ENCODE measurements at regions not wholly inside any gene's neighbourhood (a gene's known extent, or its start where the extent isn't known, plus 50 kb on each side); places are given as distances from the start of the nearest gene placed in this dataset.

- CTCF ChIA-PET = no interaction called here
- no peaks in the 10 kb centered on the region for H3K36me3 ChIP-seq (ENCODE audit: control insufficient read depth in 4 of 4, insufficient read depth in 4 of 4, low read length in 3 of 4)
- no peaks in the 10 kb centered on the region for H3K4me1 ChIP-seq (ENCODE audit: control extremely low read depth in 1 of 4, control insufficient read depth in 4 of 4, insufficient read depth in 4 of 4, low read length in 3 of 4)
- DNase-seq = no peak
- no peaks in the 10 kb centered on the region for H3K27me3 ChIP-seq (replicated peaks in 2 of 5; ENCODE audit: control insufficient read depth in 4 of 5, insufficient read depth in 5 of 5, low read length in 4 of 5)
- no peak overlapping the region for H3K4me3 ChIP-seq (ENCODE audit: control insufficient read depth in 1 of 7, extremely low read depth in 1 of 7, insufficient read depth in 4 of 7, low read depth in 2 of 7, low read length in 6 of 7)
- WGBS (ENCODE audit: insufficient coverage) = no CpG with 5 or more reads among the region's 3 CpGs
- POLR2A ChIA-PET = interaction anchor here (0.6 kb wide), 1 partner anchor 223 kb away, joined by 3 read pairs; no protein-coding TSS in a partner anchor
- no peak overlapping the region for H3K27ac ChIP-seq (ENCODE audit: insufficient read depth in 1 of 2, low read depth in 1 of 2, low read length in 2 of 2, poor library complexity in 1 of 2, severe bottlenecking in 2 of 2)
- H3K9me3 ChIP-seq (ENCODE audit: control extremely low read depth in 1 of 5, control insufficient read depth in 4 of 5, insufficient read depth in 2 of 5, low read depth in 1 of 5, low read length in 4 of 5) = no peaks in the 10 kb centered on the region
Measured at GRCh38 chr6:65955034-65955433, 248.0 kb upstream of the EYS start.

DNA sequence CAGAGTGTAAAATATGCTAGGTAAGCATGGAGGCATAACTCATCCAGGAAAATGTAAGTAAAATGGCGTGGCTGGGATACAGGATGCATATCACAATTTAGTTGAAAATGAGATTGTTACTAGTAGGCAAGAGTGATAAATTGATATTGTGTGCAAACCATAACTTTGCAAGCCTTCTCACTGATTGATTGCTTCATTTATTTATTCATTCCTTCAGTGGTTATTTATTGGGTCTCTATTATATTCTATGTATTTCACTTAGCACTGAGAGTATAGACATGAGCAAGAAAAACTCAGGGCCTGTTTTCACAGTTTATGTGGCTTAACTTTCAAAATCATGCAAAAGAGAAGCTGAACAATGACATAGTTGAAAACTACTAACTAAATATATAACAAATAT, 241.0 kb upstream of the EYS start:
- ChIA-PET POLR2A (no interaction called here), CTCF (no interaction called here)
- H3K27me3 ChIP-seq (replicated peaks in 2 of 5; ENCODE audit: control insufficient read depth in 4 of 5, insufficient read depth in 5 of 5, low read length in 4 of 5) = no peaks in the 10 kb centered on the region
- H3K4me3 ChIP-seq (ENCODE audit: control insufficient read depth in 1 of 7, extremely low read depth in 1 of 7, insufficient read depth in 4 of 7, low read depth in 2 of 7, low read length in 6 of 7) = no peak overlapping the region
- H3K36me3 ChIP-seq (ENCODE audit: control insufficient read depth in 4 of 4, insufficient read depth in 4 of 4, low read length in 3 of 4) = no peaks in the 10 kb centered on the region
- WGBS (ENCODE audit: insufficient coverage) = 86% methylated on average over 1 of the region's 1 CpG
- no peaks in the 10 kb centered on the region for H3K4me1 ChIP-seq (ENCODE audit: control extremely low read depth in 1 of 4, control insufficient read depth in 4 of 4, insufficient read depth in 4 of 4, low read length in 3 of 4)
- no peak overlapping the region for H3K27ac ChIP-seq (ENCODE audit: insufficient read depth in 1 of 2, low read depth in 1 of 2, low read length in 2 of 2, poor library complexity in 1 of 2, severe bottlenecking in 2 of 2)
- no peak for DNase-seq
- H3K9me3 ChIP-seq (ENCODE audit: control extremely low read depth in 1 of 5, control insufficient read depth in 4 of 5, insufficient read depth in 2 of 5, low read depth in 1 of 5, low read length in 4 of 5) = no peaks in the 10 kb centered on the region

- H3K4me1 ChIP-seq (ENCODE audit: control extremely low read depth in 1 of 4, control insufficient read depth in 4 of 4, insufficient read depth in 4 of 4, low read length in 3 of 4) = no peaks in the 10 kb centered on the region
- H3K36me3 ChIP-seq (ENCODE audit: control insufficient read depth in 4 of 4, insufficient read depth in 4 of 4, low read length in 3 of 4) = no peaks in the 10 kb centered on the region
- 100% methylated on average over 3 of the region's 3 CpGs for WGBS (ENCODE audit: insufficient coverage)
- POLR2A ChIA-PET = no interaction called here
- DNase-seq = no peak
- no peaks in the 10 kb centered on the region for H3K9me3 ChIP-seq (ENCODE audit: control extremely low read depth in 1 of 5, control insufficient read depth in 4 of 5, insufficient read depth in 2 of 5, low read depth in 1 of 5, low read length in 4 of 5)
- no peak overlapping the region for H3K27ac ChIP-seq (ENCODE audit: insufficient read depth in 1 of 2, low read depth in 1 of 2, low read length in 2 of 2, poor library complexity in 1 of 2, severe bottlenecking in 2 of 2)
- CTCF ChIA-PET = no interaction called here
- no peak overlapping the region for H3K4me3 ChIP-seq (ENCODE audit: control insufficient read depth in 1 of 7, extremely low read depth in 1 of 7, insufficient read depth in 4 of 7, low read depth in 2 of 7, low read length in 6 of 7)
- no peaks in the 10 kb centered on the region for H3K27me3 ChIP-seq (replicated peaks in 2 of 5; ENCODE audit: control insufficient read depth in 4 of 5, insufficient read depth in 5 of 5, low read length in 4 of 5)
Measured at GRCh38 chr6:65943548-65943947, 236.5 kb upstream of the EYS start.

- ChIA-PET CTCF (no interaction called here), POLR2A (no interaction called here)
- no peaks in the 10 kb centered on the region for H3K27me3 ChIP-seq (replicated peaks in 2 of 5; ENCODE audit: control insufficient read depth in 4 of 5, insufficient read depth in 5 of 5, low read length in 4 of 5)
- 100% methylated on average over 3 of the region's 3 CpGs for WGBS (ENCODE audit: insufficient coverage)
- no peaks in the 10 kb centered on the region for H3K4me1 ChIP-seq (ENCODE audit: control extremely low read depth in 1 of 4, control insufficient read depth in 4 of 4, insufficient read depth in 4 of 4, low read length in 3 of 4)
- no peaks in the 10 kb centered on the region for H3K9me3 ChIP-seq (ENCODE audit: control extremely low read depth in 1 of 5, control insufficient read depth in 4 of 5, insufficient read depth in 2 of 5, low read depth in 1 of 5, low read length in 4 of 5)
- no peak for DNase-seq
- no peak overlapping the region for H3K27ac ChIP-seq (ENCODE audit: insufficient read depth in 1 of 2, low read depth in 1 of 2, low read length in 2 of 2, poor library complexity in 1 of 2, severe bottlenecking in 2 of 2)
- H3K36me3 ChIP-seq (ENCODE audit: control insufficient read depth in 4 of 4, insufficient read depth in 4 of 4, low read length in 3 of 4) = no peaks in the 10 kb centered on the region
- H3K4me3 ChIP-seq (ENCODE audit: control insufficient read depth in 1 of 7, extremely low read depth in 1 of 7, insufficient read depth in 4 of 7, low read depth in 2 of 7, low read length in 6 of 7) = no peak overlapping the region
Measured at GRCh38 chr6:65943051-65943450, 236.0 kb upstream of the EYS start.

DNA sequence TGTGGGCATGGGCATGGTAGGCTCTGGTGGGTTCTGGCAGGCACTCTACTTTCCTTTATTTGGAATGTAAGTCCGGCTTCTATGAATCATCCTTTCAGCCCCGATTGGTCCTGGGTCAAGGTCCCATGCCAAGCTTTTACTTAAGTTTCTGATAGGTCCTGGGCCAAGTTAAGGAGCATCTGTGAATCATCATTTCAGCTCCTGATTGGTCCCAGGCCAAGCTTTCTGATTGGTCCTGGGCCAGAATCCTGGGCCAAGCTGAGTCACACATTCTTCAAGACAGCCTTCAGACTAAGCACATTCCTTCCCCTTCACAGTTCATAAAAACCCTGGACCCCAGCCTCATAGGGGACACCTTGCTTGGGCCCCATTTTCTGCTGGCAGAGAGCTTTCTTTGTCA, 231.0 kb upstream of the EYS start:
- Histone ChIP-seq H3K4me1 (ENCODE audit: control extremely low read depth in 1 of 4, control insufficient read depth in 4 of 4, insufficient read depth in 4 of 4, low read length in 3 of 4) (no peaks in the 10 kb centered on the region), H3K4me3 (ENCODE audit: control insufficient read depth in 1 of 7, extremely low read depth in 1 of 7, insufficient read depth in 4 of 7, low read depth in 2 of 7, low read length in 6 of 7) (no peak overlapping the region), H3K27me3 (replicated peaks in 2 of 5; ENCODE audit: control insufficient read depth in 4 of 5, insufficient read depth in 5 of 5, low read length in 4 of 5) (no peaks in the 10 kb centered on the region), H3K9me3 (ENCODE audit: control extremely low read depth in 1 of 5, control insufficient read depth in 4 of 5, insufficient read depth in 2 of 5, low read depth in 1 of 5, low read length in 4 of 5) (no peaks in the 10 kb centered on the region), H3K27ac (ENCODE audit: insufficient read depth in 1 of 2, low read depth in 1 of 2, low read length in 2 of 2, poor library complexity in 1 of 2, severe bottlenecking in 2 of 2) (no peak overlapping the region), H3K36me3 (ENCODE audit: control insufficient read depth in 4 of 4, insufficient read depth in 4 of 4, low read length in 3 of 4) (no peaks in the 10 kb centered on the region)
- ChIA-PET POLR2A (no interaction called here), CTCF (no interaction called here)
- no peak for DNase-seq
- 96% methylated on average over 2 of the region's 2 CpGs for WGBS (ENCODE audit: insufficient coverage)

- Histone ChIP-seq H3K27ac (ENCODE audit: insufficient read depth in 1 of 2, low read depth in 1 of 2, low read length in 2 of 2, poor library complexity in 1 of 2, severe bottlenecking in 2 of 2) (no peak overlapping the region), H3K27me3 (replicated peaks in 2 of 5; ENCODE audit: control insufficient read depth in 4 of 5, insufficient read depth in 5 of 5, low read length in 4 of 5) (no peaks in the 10 kb centered on the region), H3K36me3 (ENCODE audit: control insufficient read depth in 4 of 4, insufficient read depth in 4 of 4, low read length in 3 of 4) (no peaks in the 10 kb centered on the region), H3K4me3 (ENCODE audit: control insufficient read depth in 1 of 7, extremely low read depth in 1 of 7, insufficient read depth in 4 of 7, low read depth in 2 of 7, low read length in 6 of 7) (no peak overlapping the region), H3K9me3 (ENCODE audit: control extremely low read depth in 1 of 5, control insufficient read depth in 4 of 5, insufficient read depth in 2 of 5, low read depth in 1 of 5, low read length in 4 of 5) (no peaks in the 10 kb centered on the region), H3K4me1 (ENCODE audit: control extremely low read depth in 1 of 4, control insufficient read depth in 4 of 4, insufficient read depth in 4 of 4, low read length in 3 of 4) (no peaks in the 10 kb centered on the region)
- DNase-seq = no peak
- POLR2A ChIA-PET = no interaction called here
- WGBS (ENCODE audit: insufficient coverage) = no CpG with 5 or more reads among the region's 1 CpG
- CTCF ChIA-PET = no interaction called here
Measured at GRCh38 chr6:65935412-65935811, 228.4 kb upstream of the EYS start.

DNA sequence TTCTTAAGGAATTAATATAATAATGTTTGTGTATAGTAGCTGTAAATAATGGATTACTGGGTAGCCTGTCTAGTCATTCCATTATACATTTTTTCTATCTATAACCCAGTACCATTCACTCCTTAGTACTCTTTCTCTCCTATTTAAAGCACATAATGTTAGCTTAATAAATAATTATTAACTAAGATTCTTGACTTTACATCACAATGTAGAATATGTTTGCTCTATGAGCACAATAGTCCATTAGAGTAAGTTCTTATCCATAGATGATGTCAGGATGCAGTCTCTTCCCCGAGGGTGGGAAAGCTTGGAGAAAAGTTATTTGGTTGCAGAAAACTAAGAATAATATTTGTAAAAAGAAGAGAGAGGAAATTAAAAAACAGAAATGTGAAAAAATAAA, 226.4 kb upstream of the EYS start:
- H3K4me3 ChIP-seq (ENCODE audit: control insufficient read depth in 1 of 7, extremely low read depth in 1 of 7, insufficient read depth in 4 of 7, low read depth in 2 of 7, low read length in 6 of 7) = no peak overlapping the region
- H3K9me3 ChIP-seq (ENCODE audit: control extremely low read depth in 1 of 5, control insufficient read depth in 4 of 5, insufficient read depth in 2 of 5, low read depth in 1 of 5, low read length in 4 of 5) = no peaks in the 10 kb centered on the region
- CTCF ChIA-PET = no interaction called here
- DNase-seq = no peak
- POLR2A ChIA-PET = no interaction called here
- H3K4me1 ChIP-seq (ENCODE audit: control extremely low read depth in 1 of 4, control insufficient read depth in 4 of 4, insufficient read depth in 4 of 4, low read length in 3 of 4) = no peaks in the 10 kb centered on the region
- no peaks in the 10 kb centered on the region for H3K27me3 ChIP-seq (replicated peaks in 2 of 5; ENCODE audit: control insufficient read depth in 4 of 5, insufficient read depth in 5 of 5, low read length in 4 of 5)
- no peaks in the 10 kb centered on the region for H3K36me3 ChIP-seq (ENCODE audit: control insufficient read depth in 4 of 4, insufficient read depth in 4 of 4, low read length in 3 of 4)
- WGBS (ENCODE audit: insufficient coverage) = 100% methylated on average over 1 of the region's 1 CpG
- H3K27ac ChIP-seq (ENCODE audit: insufficient read depth in 1 of 2, low read depth in 1 of 2, low read length in 2 of 2, poor library complexity in 1 of 2, severe bottlenecking in 2 of 2) = no peak overlapping the region

GRCh38 chr6:65927141-65927540, 220.1 kb upstream of the EYS start:
- ChIA-PET POLR2A (no interaction called here), CTCF (no interaction called here)
- WGBS (ENCODE audit: insufficient coverage) = 96% methylated on average over 5 of the region's 13 CpGs
- no peak for DNase-seq
- Histone ChIP-seq H3K9me3 (ENCODE audit: control extremely low read depth in 1 of 5, control insufficient read depth in 4 of 5, insufficient read depth in 2 of 5, low read depth in 1 of 5, low read length in 4 of 5) (no peaks in the 10 kb centered on the region), H3K27ac (ENCODE audit: insufficient read depth in 1 of 2, low read depth in 1 of 2, low read length in 2 of 2, poor library complexity in 1 of 2, severe bottlenecking in 2 of 2) (no peak overlapping the region), H3K36me3 (ENCODE audit: control insufficient read depth in 4 of 4, insufficient read depth in 4 of 4, low read length in 3 of 4) (no peaks in the 10 kb centered on the region), H3K4me3 (ENCODE audit: control insufficient read depth in 1 of 7, extremely low read depth in 1 of 7, insufficient read depth in 4 of 7, low read depth in 2 of 7, low read length in 6 of 7) (no peak overlapping the region), H3K4me1 (ENCODE audit: control extremely low read depth in 1 of 4, control insufficient read depth in 4 of 4, insufficient read depth in 4 of 4, low read length in 3 of 4) (no peaks in the 10 kb centered on the region), H3K27me3 (replicated peaks in 2 of 5; ENCODE audit: control insufficient read depth in 4 of 5, insufficient read depth in 5 of 5, low read length in 4 of 5) (no peaks in the 10 kb centered on the region)

All from common myeloid progenitor, CD34-positive (primary cell).